ENCODE measurements at regions not wholly inside any gene's neighbourhood (a gene's known extent, or its start where the extent isn't known, plus 50 kb on each side); places are given as distances from the start of the nearest gene placed in this dataset.
"Not testable (repeated sequence)": the region's sequence is repeated elsewhere in the genome, so short reads cannot be mapped to it uniquely, and the experiment has no call there.

- DNase-seq = no peak
These were observed 483.6 kb downstream of the GBE1 start for GRCh38 chr3:81277853-81278252.

GRCh38 chr3:81274671-81275070, 486.8 kb downstream of the GBE1 start:
- no peak for DNase-seq

GRCh38 chr3:81270603-81271379, 490.7 kb downstream of the GBE1 start:
- no peak for DNase-seq

- no peak for DNase-seq
These were observed 492.9 kb downstream of the GBE1 start for GRCh38 chr3:81268526-81268925.

GRCh38 chr3:81261996-81262395, 499.4 kb downstream of the GBE1 start:
- DNase-seq = no peak

GRCh38 chr3:81255463-81255862, 506.0 kb downstream of the GBE1 start:
- DNase-seq = no peak

- no peak for DNase-seq
These were observed 510.3 kb downstream of the GBE1 start for GRCh38 chr3:81251096-81251495.

- no peak for DNase-seq
These were observed 511.9 kb downstream of the GBE1 start for GRCh38 chr3:81249540-81250029.

- DNase-seq = no peak
These were observed 515.9 kb downstream of the GBE1 start for GRCh38 chr3:81245501-81245900.

- no peak for DNase-seq
These were observed 516.4 kb downstream of the GBE1 start for GRCh38 chr3:81245043-81245442.

- no peak for DNase-seq
These were observed 517.2 kb downstream of the GBE1 start for GRCh38 chr3:81244231-81244630.

- DNase-seq = no peak
These were observed 518.6 kb downstream of the GBE1 start for GRCh38 chr3:81242871-81243270.

- no peak for DNase-seq
These were observed 524.3 kb downstream of the GBE1 start for GRCh38 chr3:81237181-81237580.

- no peak for DNase-seq
These were observed 543.4 kb downstream of the GBE1 start for GRCh38 chr3:81218023-81218422.

- DNase-seq = no peak
These were observed 544.3 kb downstream of the GBE1 start for GRCh38 chr3:81217101-81217500.

GRCh38 chr3:81216192-81216591, 545.3 kb downstream of the GBE1 start:
- no peak for DNase-seq

- no peak for DNase-seq
These were observed 546.8 kb downstream of the GBE1 start for GRCh38 chr3:81214631-81215030.

- DNase-seq = no peak
These were observed 561.9 kb downstream of the GBE1 start for GRCh38 chr3:81199587-81199986.

- DNase-seq = no peak
These were observed 562.7 kb downstream of the GBE1 start for GRCh38 chr3:81198756-81199155.

GRCh38 chr3:81198216-81198615, 563.2 kb downstream of the GBE1 start:
- DNase-seq = no peak

- no peak for DNase-seq
These were observed 564.1 kb downstream of the GBE1 start for GRCh38 chr3:81197386-81197785.

- no peak for DNase-seq
These were observed 566.0 kb downstream of the GBE1 start for GRCh38 chr3:81195478-81195877.

GRCh38 chr3:81186412-81186811, 575.0 kb downstream of the GBE1 start:
- DNase-seq = no peak

GRCh38 chr3:81182086-81182875, 579.2 kb downstream of the GBE1 start:
- DNase-seq = not testable (repeated sequence)
